ENCODE measurements at regions not wholly inside any gene's neighbourhood (a gene's known extent, or its start where the extent isn't known, plus 50 kb on each side); places are given as distances from the start of the nearest gene placed in this dataset.

DNA sequence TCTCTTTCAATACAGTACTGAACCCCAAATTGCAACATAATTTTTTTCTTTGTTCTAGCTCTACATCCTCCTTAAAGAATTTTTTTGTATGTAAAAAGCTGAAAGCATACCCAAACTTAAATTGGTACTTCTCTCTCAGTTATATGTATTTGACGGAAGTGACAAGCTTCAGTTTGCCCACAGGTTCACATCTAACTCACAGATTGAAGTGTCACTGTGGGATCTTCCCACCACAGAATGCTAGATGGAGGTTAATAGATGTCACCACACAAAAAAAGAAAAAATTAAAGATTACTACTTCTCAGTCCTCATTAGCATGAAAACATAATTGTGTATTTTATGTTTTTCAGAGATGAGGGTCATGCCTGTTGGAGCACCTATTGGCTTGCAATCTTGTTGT lies 150.9 kb upstream of the GHITM start:
- ChIA-PET POLR2A (ENCODE audit: low non-redundant PET) (no interaction called here), CTCF (interaction anchor here (0.7 kb wide), 1 partner anchor 10 kb away, joined by 3 read pairs; no protein-coding TSS in a partner anchor)
- H3K27ac ChIP-seq = no peak overlapping the region
- DNase-seq (ENCODE audit: low spot score) = no peak
- TF ChIP-seq, protein P1, sequence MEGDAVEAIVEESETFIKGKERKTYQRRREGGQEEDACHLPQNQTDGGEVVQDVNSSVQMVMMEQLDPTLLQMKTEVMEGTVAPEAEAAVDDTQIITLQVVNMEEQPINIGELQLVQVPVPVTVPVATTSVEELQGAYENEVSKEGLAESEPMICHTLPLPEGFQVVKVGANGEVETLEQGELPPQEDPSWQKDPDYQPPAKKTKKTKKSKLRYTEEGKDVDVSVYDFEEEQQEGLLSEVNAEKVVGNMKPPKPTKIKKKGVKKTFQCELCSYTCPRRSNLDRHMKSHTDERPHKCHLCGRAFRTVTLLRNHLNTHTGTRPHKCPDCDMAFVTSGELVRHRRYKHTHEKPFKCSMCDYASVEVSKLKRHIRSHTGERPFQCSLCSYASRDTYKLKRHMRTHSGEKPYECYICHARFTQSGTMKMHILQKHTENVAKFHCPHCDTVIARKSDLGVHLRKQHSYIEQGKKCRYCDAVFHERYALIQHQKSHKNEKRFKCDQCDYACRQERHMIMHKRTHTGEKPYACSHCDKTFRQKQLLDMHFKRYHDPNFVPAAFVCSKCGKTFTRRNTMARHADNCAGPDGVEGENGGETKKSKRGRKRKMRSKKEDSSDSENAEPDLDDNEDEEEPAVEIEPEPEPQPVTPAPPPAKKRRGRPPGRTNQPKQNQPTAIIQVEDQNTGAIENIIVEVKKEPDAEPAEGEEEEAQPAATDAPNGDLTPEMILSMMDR (conservative IDR thresholded peaks at IDR 0.05; ENCODE audit: low read depth) = no peak

DNA sequence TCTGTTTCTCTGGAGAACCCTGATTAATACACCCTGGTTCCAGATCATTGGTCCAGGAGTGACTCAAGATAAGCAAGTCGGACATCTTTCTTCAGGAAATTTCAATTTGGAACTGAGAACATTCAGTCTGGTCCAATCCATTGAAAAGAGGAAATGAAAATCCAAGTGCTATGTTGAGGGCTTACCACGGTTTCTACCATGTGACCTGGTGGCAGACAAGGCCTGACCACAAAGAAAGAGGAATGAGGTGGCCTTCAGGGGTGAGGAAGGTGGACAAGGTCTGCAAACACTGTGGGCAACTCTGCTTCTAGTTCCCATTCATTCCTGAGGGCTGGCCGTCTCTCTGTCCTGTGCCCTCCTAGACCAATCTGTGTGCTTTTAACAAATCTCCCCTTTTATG lies 149.2 kb upstream of the GHITM start:
- CTCF ChIA-PET = no interaction called here
- TF ChIP-seq, protein P1 (conservative IDR thresholded peaks at IDR 0.05; ENCODE audit: low read depth) = no peak
- DNase-seq (ENCODE audit: low spot score) = no peak
- POLR2A ChIA-PET (ENCODE audit: low non-redundant PET) = no interaction called here
- H3K27ac ChIP-seq = no peak overlapping the region

DNA sequence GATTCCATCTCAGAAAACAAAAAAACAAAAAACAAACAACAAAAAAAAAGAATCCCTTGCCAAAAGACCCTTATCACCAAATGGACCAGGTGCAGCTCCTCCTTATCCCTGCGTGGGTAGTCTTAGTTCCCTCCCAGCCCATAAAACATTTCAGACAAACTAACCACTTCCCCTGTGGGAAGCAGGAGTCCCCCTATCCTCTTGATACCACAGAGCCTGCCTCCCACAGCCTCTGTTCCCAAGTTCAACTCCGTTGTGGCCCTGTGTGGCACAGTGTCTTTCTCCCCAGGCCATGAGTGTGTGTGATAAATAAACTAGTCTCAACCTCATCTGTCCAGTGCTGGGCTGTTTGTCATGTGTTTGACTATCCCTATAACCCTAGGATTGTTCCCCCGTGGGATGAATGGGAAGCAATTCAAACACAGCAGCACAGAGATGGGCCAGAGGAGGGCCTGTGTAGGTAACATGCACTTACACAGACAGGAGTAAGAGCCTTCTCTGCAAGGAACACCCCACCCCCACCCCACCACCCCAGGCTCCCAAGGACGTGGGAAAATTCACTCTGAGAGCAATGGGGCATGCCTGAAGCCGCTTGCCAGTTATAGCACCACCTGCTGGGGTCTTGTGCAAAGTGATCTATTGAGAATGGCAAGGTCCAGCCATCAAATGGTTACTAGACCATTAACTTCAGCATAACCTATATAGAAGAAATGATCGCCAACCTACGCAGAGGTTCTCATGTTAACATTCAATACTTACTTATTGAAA lies 147.1 kb upstream of the GHITM start:
- TF ChIP-seq, protein P1 (conservative IDR thresholded peaks at IDR 0.05; ENCODE audit: low read depth) = no peak
- H3K27ac ChIP-seq = no peak overlapping the region
- ChIA-PET POLR2A (ENCODE audit: low non-redundant PET) (interaction anchor here (0.6 kb wide), 1 partner anchor 1267 kb away, joined by 3 read pairs; no protein-coding TSS in a partner anchor), CTCF (interaction anchor here (0.6 to 0.7 kb wide), 3 partner anchors 8 to 121 kb away, joined by 3 read pairs; no protein-coding TSS in a partner anchor)
- DNase-seq (ENCODE audit: low spot score) = no peak

DNA sequence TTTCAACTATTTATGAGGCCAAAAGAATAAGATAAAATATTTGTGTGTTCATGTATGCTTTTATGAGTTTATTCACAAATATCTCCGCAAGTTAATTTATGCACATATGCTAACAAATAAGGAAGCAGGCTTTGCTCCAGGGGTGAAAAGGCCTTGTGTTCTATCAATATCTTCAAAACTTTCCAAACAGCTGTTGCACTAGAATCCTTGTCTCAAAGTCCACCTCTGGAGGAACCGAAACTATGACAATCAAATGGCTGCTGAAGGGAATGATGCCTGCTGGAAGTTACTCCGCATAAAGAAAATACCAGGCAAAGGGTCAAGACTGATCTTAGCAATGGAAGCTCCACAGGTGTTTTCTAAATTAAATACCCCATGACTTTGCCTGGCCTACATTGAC lies 145.0 kb upstream of the GHITM start:
- H3K27ac ChIP-seq = no peak overlapping the region
- TF ChIP-seq, protein P1 (conservative IDR thresholded peaks at IDR 0.05; ENCODE audit: low read depth) = no peak
- no peak for DNase-seq (ENCODE audit: low spot score)
- CTCF ChIA-PET = interaction anchor here (0.7 kb wide), 1 partner anchor 600 kb away, joined by 4 read pairs; no protein-coding TSS in a partner anchor
- POLR2A ChIA-PET (ENCODE audit: low non-redundant PET) = no interaction called here

DNA sequence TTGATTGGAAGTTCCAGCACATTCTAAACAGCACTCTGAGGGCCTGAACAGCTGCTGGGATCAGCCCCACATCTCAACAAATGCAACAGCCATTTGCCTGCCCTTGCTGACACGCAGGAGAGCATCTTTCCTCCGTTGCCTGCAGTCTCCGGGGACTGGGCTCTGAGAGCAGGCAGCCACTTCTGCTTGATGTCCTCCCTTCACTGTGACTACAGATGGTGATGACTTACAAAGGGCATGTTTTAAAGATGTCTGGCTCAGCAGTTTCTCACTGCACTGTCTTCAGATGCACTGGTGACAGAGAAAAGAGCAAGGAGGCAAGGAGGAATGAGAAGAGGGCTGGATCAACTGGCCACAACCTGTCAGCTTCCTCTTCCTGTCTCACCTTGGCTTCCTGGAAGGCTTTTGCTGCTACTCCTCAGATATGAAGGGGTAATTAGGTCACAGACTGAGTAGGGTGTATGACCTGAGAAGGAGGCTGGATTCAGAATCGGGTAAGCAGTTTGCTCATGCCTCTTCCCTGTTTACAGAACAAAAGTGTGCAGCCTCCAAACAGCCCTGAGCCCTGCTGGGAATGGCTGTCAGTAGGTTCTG lies 143.5 kb upstream of the GHITM start:
- ChIA-PET POLR2A (ENCODE audit: low non-redundant PET) (no interaction called here), CTCF (no interaction called here)
- TF ChIP-seq, protein P1 (conservative IDR thresholded peaks at IDR 0.05; ENCODE audit: low read depth) = no peak
- no peak for DNase-seq (ENCODE audit: low spot score)
- no peak overlapping the region for H3K27ac ChIP-seq

DNA sequence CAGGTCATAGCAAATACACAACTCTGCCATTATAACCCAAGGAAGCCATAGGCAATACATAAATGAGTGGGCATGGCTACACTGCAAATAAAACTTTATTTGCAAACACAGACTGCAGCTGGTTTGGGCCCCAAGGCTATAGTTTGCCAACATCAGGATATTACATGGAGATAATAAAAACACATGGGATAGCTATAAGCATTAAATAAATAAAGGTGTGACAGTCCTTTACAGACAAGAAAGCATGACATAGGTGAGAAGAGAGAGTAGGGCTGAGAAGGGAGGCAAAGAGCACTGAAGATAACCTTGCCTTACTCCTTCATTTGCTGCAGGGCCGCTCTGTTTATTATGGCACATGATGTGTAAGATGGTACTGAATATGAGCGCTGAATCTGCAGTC lies 135.1 kb upstream of the GHITM start:
- DNase-seq (ENCODE audit: low spot score) = no peak
- TF ChIP-seq, protein P1 (conservative IDR thresholded peaks at IDR 0.05; ENCODE audit: low read depth) = no peak
- H3K27ac ChIP-seq = no peak overlapping the region
- CTCF ChIA-PET = interaction anchor here (0.6 kb wide), 1 partner anchor 91 kb away, joined by 3 read pairs; no protein-coding TSS in a partner anchor
- POLR2A ChIA-PET (ENCODE audit: low non-redundant PET) = no interaction called here

Measured in RWPE1 (cell line).